ENCODE measurements at regions not wholly inside any gene's neighbourhood (a gene's known extent, or its start where the extent isn't known, plus 50 kb on each side); places are given as distances from the start of the nearest gene placed in this dataset.

DNA sequence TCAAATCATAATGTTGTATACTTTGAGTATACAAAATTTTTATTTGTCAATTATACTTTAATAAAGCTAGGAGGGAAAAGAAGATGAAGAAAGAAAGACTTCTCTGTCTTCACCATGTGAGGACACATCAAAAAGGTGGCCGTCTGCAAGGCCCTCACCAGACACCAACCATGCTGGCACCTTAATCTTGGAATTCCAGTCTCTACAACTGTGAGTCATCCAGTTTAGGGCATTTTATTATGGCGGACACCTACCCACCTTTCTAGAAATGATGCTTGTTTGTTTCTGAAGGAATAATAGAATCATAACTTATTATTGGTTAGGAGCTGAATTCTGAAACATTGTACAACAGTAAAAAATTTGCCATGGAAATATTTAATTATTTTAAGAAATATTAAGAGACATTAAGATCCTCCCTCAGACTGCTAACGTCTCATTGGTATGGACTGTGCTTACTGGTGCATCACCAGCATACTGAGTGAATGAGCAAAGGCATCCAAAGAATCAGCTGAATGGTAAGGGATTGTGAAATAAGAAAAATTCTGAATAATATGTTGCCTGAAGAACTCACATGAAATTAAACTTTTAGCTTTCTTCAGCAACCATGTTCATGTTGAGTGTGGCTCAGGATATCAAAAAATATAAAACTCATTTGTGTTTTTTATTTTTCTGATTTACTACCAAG lies 536.6 kb downstream of the HTR7 start:
- TF ChIP-seq POLR2A (IDR thresholded peaks at IDR 0.05) (no peak), POLR2AphosphoS5 (IDR thresholded peaks at IDR 0.05; ENCODE audit: insufficient read depth in 1 of 2, low read depth in 1 of 2) (no peak)
- TF ChIP-seq, protein P1, sequence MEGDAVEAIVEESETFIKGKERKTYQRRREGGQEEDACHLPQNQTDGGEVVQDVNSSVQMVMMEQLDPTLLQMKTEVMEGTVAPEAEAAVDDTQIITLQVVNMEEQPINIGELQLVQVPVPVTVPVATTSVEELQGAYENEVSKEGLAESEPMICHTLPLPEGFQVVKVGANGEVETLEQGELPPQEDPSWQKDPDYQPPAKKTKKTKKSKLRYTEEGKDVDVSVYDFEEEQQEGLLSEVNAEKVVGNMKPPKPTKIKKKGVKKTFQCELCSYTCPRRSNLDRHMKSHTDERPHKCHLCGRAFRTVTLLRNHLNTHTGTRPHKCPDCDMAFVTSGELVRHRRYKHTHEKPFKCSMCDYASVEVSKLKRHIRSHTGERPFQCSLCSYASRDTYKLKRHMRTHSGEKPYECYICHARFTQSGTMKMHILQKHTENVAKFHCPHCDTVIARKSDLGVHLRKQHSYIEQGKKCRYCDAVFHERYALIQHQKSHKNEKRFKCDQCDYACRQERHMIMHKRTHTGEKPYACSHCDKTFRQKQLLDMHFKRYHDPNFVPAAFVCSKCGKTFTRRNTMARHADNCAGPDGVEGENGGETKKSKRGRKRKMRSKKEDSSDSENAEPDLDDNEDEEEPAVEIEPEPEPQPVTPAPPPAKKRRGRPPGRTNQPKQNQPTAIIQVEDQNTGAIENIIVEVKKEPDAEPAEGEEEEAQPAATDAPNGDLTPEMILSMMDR (IDR thresholded peaks at IDR 0.05): no peak

Measured in vagina (tissue), 2 donors.